GM21576 (cell line): ENCODE measurements at regions not wholly inside any gene's neighbourhood (a gene's known extent, or its start where the extent isn't known, plus 50 kb on each side); places are given as distances from the start of the nearest gene placed in this dataset.
"Not testable (repeated sequence)": the region's sequence is repeated elsewhere in the genome, so short reads cannot be mapped to it uniquely, and the experiment has no call there.

ENCODE experiments used
- ATAC-seq: cut with Tn5 transposase; IDR thresholded peaks from one replicate; pipeline ENCODE4 v1.9.1; 2021; ENCODE audit warnings: mild to moderate bottlenecking, moderate library complexity; ENCODE audit not compliant: unreplicated experiment

DNA sequence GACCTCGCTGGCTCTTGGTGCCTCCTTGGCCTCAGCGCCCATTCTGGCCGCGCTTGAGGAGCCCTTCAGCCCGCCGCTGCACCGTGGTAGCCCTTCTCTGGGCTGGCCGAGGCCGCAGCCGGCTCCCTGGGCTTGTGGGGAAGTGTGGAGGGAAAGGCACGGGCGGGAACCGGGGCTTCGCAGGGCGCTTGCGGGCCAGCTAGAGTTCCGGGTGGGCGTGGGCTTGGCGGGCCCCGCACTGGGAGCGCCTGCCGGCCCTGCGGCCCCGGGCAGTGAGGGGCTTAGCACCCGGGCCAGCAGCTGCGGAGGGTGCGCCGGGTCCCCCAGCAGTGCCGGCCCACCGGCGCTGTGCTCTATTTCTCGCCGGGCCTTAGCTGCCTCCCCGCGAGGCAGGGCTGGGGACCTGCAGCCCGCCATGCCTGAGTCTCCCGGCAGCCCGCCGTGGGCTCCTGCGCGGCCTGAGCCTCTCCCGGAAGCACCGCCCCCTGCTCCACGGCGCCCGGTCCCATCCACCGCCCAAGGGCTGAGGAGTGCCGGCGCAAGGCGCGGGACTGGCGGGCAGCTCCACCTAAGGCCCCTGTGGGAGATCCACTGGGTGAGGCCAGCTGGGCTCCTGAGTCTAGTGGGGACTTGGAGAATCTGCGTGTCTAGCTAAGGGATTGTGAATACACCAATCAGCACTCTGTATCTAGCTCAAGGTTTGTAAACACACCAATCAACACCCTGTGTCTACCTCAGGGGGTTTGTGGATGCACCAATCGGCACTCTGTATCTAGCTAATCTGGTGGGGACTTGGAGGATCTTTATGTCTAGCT, 141.1 kb downstream of the SLCO4C1 start:
- ATAC-seq, result not testable (repeated sequence)

- ATAC-seq, result no peak
Observed at GRCh38 chr5:102154291-102154690, 141.8 kb downstream of the SLCO4C1 start.

DNA sequence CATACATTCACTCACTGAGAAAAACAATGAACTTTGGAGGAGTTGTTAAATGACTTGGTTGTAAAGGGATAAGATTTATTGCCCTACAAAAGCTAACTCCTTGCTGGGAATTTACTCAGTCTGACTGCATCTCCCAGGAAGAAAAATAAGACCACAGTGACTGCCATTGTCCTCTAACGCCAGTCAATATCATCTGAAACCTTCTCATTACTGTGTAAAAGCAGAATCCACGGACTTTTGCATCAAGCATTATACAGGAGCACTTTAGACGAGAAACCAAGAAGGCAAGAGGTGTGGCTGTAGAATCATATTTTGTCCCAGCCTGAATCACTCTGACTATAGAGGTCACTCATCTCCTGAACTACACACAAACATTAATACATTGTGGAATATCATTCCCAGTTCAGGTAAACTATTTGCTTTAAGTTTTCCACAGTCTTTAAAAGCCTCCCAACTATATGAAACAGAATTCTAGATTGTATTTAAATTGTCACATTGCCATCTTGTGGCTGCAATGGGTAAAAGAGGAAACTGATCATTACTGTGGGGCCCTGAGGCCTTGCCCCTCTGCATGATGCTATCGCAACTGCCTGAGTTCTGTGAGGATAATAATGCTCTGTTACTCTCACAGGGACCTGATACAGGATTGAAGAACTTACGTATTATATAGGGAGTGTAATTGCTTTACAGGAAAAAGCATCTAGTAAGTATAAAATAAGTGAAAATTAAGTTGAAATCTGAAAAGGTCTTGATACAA, 142.9 kb downstream of the SLCO4C1 start:
- ATAC-seq, result peak; percentile 84

DNA sequence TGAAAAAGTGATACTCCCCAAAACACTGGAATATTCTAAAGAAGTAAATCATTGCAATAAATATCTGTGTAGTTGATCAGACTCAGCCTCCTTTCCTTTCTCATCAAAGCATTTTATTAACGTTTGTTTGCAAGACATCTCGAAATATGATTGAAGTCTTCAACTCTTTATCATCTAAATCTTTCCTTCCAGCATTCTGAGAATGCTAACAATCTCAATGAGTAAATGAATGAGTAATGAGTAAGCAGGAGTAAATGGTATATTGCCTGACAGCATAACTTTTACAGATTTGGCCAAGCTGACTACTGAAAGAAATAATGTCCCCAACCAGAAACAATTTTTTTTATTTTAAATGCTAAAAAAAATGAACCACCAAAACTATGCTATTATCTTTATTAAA, 157.1 kb downstream of the SLCO4C1 start:
- no peak for ATAC-seq

DNA sequence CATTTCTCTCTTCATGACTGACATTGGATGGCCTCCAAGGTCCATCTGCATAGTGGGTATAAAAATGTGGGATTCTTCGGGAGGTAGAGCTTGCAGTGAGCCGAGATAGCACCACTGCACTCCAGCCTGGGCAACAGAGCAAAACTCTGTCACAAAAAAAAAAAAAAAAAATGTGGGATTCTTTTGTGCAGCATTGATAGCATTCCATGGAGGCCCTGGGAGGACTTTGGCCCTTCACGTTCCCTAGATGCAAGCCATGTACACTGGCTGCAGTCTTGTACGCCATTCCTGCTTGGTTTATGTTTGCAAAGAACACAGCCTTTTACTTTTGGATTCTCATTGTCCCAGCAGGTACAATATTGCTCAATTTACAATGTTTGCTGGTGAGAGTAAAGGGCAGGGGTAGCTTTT, 157.8 kb downstream of the SLCO4C1 start:
- no peak for ATAC-seq

- ATAC-seq, result no peak
Observed at GRCh38 chr5:102130890-102131289, 165.2 kb downstream of the SLCO4C1 start.

GRCh38 chr5:102130386-102130785, 165.7 kb downstream of the SLCO4C1 start:
- no peak for ATAC-seq

- ATAC-seq, result no peak
Observed at GRCh38 chr5:102119252-102119651, 176.8 kb downstream of the SLCO4C1 start.

DNA sequence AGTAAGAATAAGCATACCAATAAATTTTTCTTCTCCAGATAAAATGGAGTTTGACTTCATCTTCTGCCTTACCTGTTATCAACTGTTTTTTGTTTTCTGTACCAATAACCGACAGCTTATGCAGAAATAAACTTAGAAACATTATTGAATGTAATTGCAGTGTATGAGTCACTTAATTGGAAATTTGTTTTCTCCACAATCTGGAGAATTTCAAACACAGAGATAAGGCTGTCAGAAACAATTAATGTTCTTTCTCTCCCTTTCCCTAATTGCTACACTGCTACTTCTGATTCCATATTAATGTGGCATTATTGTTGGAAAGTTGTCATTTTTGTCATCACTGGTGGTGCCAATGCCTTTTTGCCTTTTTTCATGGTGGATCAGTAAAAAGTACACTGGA, 180.3 kb downstream of the SLCO4C1 start:
- no peak for ATAC-seq

DNA sequence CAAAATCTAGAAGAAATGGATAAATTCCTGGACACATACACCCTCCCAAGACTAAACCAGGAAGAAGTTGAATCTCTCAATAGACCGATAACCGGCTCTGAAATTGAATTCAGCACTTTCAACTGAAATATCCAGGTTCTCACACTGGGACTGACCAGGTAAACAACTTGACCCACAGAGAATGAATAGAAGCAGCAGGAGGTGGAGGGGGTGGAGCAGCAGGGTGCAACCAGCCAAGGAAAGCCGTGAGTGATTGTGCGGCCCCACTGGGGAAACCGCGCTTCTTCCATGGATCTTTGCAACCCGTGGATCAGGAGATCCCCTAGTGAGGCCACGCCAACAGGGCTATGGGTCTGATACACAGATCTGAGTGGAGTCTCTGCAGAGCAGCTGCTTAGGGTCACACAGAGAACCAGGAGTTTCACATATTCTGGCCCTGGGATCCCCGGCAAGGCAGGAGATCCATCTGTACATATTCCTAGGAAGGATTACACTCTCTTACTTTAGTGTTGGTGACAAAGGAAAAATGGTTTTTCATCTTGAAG, 181.5 kb downstream of the SLCO4C1 start:
- no peak for ATAC-seq

GRCh38 chr5:102107865-102108264, 188.2 kb downstream of the SLCO4C1 start:
- no peak for ATAC-seq

- ATAC-seq, result no peak
Observed at GRCh38 chr5:102106599-102106998, 189.5 kb downstream of the SLCO4C1 start.

- ATAC-seq, result no peak
Observed at GRCh38 chr5:102099766-102100331, 196.2 kb downstream of the SLCO4C1 start.

- ATAC-seq, result not testable (repeated sequence)
Observed at GRCh38 chr5:102099083-102099482, 197.0 kb downstream of the SLCO4C1 start.

DNA sequence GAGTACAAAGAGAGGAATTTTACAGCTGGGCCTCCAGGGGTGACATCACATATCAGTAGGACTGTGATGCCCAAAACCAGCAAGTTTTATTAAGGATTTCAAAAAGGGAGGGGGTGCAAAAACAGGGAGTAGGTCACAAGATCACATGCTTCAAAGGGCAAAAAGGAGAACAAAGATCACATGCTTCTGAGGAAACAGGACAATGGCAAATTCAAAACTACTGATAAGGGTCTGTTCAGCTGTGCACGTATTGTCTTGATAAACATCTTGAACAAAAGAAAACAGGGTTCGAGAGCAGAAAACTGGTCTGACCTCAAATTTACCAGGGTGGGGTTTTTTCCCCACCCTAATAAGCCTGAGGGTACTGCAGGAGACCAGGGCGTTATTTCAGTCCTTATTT, 197.5 kb downstream of the SLCO4C1 start:
- not testable (repeated sequence) for ATAC-seq

- peak; percentile 88 for ATAC-seq
Observed at GRCh38 chr5:102090770-102091169, 205.3 kb downstream of the SLCO4C1 start.

- ATAC-seq, result no peak
Observed at GRCh38 chr5:102089883-102090282, 206.2 kb downstream of the SLCO4C1 start.

DNA sequence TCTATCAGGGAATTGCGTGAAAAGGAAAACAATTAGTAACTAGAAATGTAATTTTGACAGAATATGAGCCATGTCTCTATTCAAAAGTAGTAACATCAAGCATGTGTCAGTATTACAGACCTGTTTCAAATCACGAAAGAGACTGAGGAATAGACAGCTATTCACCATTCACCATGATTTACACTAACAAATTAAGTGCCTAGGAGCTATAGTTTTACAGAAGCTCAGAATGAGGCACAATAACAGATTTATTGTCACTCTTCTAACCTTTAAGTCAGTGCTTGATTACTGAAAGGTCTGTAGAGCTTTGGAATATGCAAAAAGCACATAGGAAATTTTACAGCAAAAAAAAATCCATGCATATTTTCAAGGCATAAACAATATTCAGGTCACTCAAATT, 208.2 kb downstream of the SLCO4C1 start:
- ATAC-seq, result no peak

DNA sequence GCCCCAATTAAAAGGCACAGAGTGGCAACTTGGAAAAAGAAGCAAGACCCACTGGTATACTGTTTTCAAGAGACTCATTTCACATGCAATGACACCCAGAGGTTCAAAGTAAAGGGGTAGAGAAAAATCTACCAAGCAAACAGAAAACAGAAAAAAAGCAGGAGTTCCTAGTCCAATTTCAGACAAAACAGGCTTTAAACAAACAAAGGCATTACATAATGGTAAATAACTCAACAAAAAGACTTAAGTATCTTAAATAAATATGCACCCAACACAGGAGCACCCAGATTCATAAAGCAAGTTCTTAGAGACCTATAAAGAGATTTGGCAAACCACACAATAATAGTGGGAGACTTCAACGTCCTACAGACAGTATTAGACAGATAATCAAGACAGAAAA, 215.8 kb downstream of the SLCO4C1 start:
- no peak for ATAC-seq

DNA sequence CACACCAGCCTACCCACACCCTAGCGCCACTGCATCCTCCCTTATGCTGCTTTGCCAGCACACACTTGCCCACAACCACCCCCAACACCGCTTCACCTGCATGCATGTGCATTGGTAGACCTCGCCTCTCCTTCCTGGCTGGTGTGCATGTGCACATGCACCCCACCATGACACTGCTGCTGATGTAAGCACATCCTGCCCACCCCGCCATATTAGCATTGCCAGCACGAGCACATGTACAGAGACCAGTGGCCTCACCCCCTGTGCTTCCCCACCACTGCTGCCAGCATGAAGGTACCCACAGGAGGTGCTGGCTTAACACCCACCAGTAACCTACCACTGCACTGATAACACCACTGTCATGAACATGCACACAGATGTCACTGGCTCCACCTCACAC, 218.2 kb downstream of the SLCO4C1 start:
- ATAC-seq, result no peak

- no peak for ATAC-seq
Observed at GRCh38 chr5:102069974-102070373, 226.1 kb downstream of the SLCO4C1 start.

GRCh38 chr5:102068870-102069269, 227.2 kb downstream of the SLCO4C1 start:
- ATAC-seq, result no peak
